GM21381 (cell line): ENCODE measurements at regions not wholly inside any gene's neighbourhood (a gene's known extent, or its start where the extent isn't known, plus 50 kb on each side); places are given as distances from the start of the nearest gene placed in this dataset.
"Not testable (repeated sequence)": the region's sequence is repeated elsewhere in the genome, so short reads cannot be mapped to it uniquely, and the experiment has no call there.

Experiments used
- ATAC-seq: cut with Tn5 transposase; IDR thresholded peaks from one replicate; pipeline ENCODE4 v1.9.1; 2021; ENCODE audit warnings: mild to moderate bottlenecking, moderate library complexity; ENCODE audit not compliant: unreplicated experiment

DNA sequence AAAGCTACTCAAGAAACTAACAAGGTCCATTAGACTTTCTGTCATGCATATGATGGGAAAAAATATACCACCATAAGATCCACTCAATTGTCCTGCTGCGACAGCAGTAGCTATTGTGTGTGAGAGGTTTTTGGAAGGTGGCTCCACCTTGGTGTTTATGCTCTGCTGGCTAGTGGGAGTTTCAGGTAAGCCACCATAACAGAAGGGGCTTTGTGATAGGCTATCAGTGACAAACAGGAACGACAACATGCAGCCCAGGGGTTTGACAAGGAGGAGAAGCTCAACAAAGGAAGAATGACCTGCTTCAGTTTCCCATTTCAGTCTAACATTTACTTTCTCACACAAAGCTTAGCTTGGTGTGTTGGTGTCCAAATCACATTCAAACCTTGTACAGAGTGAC is 182.6 kb downstream of the ATOH1 start:
- ATAC-seq, result no peak

DNA sequence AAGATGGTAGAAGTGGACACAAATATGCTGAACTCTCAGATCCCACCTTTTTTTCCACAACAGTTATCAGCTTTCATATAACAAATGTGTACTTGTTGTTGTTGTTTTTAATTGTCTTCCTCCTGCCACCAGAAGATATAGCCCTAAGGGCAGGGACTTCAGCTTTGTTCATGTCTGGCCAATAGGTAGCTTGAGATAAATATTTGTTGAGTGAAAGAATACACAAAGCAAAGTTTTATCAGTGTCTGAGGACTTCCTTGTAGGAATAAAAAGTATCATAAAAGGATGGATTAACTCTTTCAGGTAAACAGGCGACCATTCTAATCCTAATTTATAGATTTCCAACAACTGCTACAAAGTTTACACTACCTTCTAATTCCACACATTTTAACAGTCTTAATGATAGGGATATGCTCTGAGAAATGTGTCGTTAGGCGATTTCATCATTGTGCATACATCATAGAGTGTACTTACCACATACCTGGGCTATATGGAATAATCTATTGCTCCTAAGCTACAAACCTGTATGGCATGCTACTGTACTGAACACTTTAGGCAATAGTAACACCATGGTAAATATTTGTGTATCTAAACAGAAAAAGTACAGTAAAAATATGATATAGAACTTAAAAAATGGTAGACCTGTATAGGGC is 186.1 kb downstream of the ATOH1 start:
- ATAC-seq, result no peak

DNA sequence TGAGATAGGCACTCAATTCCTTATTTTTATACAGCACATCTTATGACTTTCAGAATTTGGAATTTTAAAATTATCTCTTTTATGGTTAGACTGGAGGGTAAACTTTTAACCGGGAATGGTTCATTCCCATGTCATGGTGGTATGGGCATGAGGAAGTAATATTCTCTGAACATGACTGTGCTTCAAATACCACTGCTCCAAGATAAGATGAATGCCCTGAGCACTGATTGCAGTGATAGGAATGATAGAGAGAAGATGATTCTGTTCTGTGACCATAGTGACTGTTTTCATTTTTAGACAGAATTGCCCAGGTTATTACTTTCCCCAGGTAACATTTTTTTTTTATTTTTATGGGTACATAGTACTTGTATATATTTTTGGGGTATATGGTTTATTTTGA is 187.4 kb downstream of the ATOH1 start:
- no peak for ATAC-seq

DNA sequence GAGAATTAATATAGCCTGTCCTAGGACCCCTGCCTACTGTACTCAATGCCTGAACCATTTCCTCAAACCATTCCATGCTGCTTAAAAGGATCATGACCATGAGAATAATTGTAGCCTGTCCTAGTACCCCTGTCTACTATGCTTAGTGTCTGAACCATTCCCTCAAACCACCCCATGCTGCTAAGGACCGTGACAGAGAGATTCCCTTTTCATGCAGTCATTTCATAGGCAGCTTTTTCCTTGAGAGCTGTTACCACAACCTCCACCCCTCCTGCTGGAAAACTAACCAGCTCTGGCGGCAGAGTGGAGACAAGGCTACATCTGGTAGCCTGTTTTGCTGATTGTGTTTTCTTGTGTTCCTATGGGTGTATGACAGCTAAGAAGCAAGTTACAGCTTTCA is 174.9 kb upstream of the SMARCAD1 start:
- no peak for ATAC-seq

DNA sequence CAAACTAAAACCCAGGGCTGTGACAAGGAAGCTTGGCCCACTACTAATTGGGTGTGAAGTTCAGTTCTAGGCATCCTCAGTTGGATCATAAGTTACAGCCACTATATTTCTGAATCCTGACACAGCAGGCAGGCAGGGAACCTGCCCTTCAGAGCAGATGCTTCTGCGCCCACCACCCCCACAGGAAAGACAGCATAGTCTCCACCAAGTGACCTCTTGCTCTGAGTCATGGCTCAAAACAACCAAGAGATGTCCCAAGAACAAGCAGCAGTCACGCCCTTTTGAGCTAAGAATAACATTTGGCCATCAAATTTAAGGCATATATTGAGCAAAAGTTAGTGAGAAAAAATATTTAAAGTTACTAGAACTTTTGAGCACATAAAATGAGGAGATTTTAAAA is 170.7 kb upstream of the SMARCAD1 start:
- ATAC-seq, result no peak

DNA sequence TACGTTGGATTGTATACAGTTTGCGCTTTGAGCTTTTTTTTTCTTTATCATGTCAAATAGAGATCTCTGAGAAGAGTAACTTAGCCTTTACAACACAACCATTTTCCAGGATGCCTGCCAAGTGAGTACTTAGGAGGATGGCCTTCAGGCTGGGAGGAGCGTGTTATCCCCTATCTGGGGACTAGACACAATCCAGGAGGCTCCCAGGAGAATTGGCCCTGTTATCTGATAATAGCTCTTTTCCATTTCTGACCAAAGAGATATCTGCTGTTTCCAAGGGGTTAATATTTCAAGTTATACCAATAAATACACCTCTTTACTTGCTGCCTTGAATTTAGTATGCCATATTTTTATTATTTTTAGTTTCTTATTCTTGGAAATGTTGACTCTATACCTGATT is 169.5 kb upstream of the SMARCAD1 start:
- no peak for ATAC-seq

DNA sequence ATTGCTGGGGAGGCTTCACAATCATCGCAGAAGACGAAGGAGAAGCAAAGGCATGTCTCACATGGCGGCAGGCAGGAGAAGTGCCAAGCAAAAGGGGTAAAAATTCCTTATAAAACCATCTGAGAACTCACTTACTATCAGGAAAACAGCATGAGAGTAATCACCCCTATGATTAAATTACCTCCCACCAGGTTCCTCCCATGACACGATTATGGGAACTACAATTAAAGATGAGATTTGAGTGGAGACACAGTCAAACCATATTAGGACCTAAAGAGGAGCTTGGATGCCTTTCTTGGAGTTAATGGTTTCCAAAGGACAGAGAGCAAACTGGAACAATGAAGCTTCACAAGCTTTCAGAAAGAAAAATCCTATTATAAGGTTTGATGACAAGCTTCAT is 168.4 kb upstream of the SMARCAD1 start:
- no peak for ATAC-seq

DNA sequence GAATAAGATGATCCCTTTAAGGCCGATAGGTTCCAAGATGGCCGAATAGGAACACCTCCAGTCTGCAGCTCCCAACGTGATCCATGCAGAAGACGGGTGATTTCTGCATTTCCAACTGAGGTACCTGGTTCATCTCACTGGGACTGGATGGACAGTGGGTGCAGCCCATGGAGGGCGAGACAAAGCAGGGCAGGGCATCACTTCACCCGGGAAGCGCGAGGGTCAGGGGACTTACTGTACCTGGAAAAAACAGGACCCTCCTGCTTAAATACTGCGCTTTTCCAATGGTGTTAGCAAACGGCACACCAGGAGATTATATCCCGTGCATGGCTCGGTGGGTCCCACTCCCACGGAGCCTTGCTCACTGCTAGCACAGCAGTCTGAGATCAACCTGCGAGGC is 163.2 kb upstream of the SMARCAD1 start:
- not testable (repeated sequence) for ATAC-seq

DNA sequence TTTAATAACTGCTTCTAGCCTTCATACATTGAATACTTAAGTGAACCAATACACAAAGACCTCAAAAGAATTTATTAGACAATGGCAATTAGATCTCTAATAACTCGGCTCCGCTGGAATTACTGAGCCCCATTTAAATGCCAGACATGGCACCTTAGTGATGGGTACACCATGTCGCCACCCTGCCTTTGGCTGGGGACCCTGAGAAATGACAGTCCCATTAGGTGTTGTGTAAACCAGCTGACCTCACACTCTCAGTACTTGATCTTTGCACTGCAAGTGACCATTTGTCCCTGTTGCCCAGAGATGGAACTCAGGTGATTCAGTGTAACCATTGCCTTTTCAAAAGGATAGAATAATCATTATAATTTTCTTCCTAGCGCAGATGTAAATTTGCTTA is 144.6 kb upstream of the SMARCAD1 start:
- no peak for ATAC-seq

DNA sequence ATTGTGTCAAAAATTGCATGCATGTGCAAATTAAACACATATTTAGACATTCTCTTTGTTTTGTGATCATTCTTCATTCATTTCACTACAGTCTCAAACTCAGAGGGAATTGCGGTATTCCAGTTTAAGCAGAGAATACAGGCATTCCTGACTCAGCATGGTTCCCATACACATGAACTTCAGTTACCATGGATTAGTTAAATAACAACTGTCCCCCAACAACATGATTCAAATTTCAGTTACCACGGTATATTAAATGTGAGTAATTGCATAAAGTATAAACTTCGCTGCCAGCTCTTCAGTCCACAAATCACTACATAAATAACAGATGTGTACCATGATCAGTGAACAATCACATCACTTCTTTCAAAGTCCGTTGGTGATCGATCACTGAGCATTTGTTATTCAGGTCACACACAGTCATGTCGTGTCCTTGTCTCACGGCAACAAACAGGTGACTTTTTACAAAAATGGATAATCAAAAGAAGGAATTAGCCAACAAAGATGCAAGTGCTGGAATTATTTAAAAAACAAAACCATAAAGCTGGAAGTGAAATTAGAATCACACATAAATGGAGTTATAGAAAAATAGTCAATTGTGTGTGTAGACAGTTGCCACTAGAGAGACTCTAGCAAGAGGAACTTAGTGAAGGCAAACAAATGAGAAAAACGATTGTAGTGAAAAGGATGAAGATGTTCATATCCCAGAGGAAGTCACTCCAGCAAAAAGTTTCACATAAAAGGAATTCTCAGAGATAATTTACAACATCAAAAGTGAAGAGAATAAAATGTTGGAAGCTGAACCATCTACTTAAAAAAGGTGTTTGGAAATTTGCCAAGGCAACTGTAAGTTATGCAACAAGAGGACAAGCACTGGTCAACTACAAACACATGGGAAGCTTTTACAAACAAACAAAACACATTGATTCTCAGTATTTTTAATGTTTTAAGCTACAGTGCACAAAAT is 138.6 kb upstream of the SMARCAD1 start:
- ATAC-seq, result no peak

DNA sequence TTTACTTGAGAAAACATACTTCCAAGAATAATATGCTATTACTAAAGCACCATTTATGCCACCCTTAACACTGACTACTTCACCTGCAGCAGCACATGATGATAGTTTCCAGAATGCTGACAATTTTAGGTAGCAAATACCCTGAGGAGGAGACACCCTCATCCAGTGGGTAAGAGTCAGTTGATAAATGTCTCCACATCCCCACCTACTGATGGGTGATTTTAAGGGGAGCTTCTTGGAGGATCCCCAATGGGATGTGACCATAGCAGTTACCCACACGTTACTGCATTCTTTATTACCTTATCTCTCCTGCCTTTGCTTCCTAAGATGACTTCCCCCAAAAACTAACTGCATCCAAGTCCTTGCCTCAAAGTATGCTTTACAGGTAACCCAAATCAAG is 131.2 kb upstream of the SMARCAD1 start:
- no peak for ATAC-seq

DNA sequence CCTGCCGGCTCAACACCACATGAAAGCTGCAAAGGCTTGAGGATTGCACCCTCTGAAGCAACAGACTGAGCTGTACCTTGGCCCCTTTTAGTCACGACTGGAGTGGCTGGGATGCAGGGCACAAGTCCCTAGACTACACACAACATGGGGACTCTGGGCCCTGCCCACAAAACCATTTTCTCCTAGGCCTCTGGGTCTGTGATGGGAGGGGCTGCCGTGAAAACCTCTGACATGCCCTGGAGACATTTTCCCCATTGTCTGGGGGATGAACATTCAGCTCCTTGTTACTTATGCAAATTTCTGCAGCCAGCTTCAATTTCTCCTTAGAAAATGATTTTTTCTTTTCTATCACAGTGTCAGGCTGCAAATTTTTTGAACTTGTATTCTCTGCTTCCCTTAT is 123.5 kb upstream of the SMARCAD1 start:
- no peak for ATAC-seq

DNA sequence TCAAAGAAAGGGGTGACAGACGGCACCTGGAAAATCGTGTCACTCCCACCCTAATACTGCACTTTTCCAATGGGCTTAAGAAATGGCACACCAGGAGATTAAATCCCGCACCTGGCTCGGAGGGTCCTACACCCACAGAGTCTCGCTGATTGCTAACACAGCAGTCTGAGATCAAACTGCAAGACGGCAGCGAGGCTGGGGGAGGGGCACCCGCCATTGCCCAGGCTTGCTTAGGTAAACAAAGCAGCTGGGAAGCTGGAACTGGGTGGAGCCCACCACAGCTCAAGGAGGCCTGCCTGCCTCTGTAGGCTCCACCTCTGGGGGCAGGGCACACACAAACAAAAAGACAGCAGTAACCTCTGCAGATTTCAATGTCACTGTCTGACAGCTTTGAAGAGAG is 108.5 kb upstream of the SMARCAD1 start:
- not testable (repeated sequence) for ATAC-seq

DNA sequence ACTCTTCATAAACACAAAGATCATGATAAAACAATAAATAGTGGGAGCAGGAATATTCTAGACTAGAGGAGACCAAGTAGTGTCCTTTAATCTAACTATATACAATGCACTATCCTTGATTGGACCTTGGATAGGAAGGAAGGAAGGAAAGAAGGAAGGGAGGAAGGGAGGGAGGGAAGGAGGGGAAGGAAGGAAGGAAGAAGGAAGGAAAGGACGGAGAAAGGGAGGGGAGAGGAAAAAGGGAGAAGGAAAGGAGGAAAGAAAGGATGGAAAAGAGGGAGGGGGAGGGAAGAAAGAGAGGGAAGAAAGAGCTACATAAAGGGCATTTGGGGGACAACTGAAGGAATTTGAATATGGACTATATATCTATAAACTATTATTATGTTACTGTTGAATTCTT is 95.0 kb upstream of the SMARCAD1 start:
- no peak for ATAC-seq

DNA sequence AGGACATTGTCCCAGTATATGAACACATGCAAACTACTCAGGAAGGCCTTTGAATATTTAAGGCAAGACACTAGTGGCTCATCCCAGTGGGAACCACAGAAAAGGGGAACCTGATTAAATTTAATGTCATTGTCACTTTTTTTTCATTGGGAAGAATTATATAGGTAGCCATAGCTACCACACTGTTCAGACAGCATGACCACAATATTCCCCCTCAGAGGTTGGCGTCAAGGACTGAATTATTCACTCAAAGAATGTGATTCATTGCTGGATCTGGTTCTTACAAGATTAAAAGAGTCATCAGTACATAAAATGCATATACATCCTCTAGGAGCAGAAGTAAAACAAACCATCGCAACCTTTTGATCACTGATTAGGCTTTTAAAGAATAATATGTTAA is 92.0 kb upstream of the SMARCAD1 start:
- ATAC-seq, result no peak

DNA sequence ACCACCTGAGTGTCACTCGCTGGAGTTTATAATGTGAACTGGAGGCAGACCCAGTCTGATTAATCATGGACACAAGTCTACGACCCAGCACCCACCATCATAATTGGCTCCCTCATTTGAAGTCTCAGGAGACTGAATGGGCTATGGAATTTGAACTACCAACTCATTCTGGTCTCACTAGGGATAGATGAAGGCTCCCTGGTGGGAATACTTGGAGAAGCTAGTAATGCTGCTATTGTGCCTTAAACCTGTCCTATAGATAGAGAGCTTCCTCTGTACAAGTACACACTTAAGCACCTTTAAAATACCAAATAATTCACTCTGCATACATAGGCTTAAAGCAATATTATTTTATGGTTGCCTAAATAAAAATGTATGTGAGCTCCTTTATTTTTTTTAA is 90.8 kb upstream of the SMARCAD1 start:
- ATAC-seq, result no peak

DNA sequence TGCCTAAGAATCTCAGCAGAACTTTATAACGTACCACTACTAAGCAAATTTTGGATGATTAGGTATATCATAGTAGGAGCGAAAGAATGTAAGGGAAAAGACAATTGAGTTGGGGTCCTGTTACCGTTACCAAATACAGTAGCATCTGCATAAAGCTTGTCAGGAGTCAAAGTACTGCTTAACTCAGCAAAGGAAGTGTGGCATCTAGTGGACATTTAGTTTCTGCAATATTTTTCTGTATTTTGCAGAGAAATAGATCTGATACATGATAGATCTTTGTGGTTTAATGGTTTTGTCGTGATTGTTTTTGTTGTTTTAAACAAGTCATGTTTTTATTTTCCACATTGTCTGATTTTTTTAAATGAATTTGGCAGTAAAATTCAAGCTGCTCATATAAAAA is 81.0 kb upstream of the SMARCAD1 start:
- ATAC-seq, result no peak

DNA sequence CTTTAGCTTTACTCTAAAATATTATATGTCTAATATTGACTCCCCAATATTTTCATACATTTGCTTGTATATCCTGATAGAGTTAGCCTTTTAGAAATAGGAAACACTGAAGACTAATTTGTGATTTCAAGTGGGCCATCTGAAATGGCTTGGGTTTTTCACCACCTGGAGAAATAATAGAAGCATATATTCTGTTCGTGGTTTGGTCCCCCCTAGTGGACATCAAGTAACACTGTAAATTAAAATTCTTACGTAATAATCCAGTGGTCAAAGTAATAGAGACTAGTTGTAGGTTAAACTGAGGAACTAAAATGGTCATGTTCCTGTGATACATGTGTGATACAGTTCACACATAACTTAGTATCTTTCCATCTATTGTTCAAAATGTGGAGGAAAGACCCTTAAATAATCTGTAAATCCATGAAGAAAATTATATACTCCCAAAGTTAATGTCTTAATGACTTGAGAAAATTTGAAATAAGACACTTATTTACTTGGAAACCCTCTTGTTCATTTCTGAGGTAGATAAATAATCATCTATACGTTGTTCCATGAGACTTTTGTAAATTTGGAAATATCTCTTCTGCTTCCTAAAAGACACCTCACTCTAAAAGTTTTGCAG is 79.8 kb upstream of the SMARCAD1 start:
- ATAC-seq, result peak; percentile 72

DNA sequence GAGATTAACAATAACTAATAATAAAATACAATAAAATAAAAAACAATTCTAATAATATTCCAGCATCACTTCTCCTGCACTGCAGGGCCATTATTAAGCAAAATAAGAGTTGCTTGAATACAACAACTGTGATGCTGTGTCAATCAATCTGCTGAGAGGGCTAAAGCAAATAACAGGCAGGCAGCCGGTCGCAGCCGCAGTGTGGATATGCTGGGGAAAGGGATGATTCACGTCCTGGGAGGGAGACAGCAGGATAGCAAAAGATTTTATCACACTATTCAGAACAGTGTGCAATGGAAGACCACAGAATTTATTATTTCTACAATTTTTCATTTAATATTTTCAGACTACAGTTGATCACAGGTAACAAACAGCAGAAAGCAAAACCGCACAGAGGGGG is 76.5 kb upstream of the SMARCAD1 start:
- no peak for ATAC-seq

DNA sequence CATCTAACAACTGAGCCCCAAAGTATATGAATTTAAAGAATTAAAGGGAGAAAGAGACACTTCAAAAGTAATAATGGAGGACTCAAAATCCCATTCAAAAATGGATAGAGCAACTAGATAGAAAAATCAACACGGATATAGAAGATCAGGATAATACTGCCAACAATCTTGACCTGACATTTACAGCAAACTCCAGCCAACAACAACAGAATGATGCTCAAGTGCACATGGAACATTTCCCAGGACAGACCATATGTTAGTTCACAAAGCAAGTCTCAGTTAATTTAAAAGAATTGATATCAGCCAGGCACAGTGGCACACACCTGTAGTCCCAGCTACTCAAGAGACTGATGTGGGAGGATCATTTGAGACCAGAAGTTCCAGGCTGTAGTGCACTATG is 72.0 kb upstream of the SMARCAD1 start:
- no peak for ATAC-seq

DNA sequence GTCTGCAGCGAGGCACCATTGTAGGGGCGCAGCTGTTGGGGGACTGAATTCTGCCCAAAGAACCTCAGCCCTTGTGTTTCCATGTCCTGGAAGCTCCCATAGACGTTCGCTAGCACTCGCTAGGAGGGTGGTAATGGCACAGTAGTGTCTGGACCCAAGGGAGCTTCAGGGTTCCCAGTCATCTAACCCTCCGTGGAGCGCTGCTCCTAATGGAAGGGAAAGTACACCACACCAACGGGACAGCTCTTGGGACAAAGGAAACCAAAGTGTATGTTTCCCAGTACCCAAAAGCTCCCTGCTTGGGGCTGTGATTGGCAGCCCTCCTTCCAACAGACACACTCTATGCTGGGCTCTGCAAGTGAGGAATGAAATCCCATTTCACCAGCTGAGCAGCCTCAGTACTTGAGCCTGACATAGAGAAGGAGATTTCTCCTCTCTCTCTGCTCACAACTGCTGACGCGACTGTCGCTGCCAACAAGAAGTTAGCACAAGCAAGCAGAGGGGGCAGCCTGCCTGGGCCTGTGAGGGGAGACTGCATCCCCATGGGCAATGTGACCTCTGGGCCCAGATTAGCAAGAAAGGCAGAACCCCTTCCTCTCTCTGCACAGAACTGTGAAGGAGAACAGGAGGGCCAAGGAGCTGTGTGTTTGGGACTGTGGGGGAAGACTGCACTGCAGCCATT is 67.6 kb upstream of the SMARCAD1 start:
- no peak for ATAC-seq
